HG02981 (cell line): ENCODE measurements at regions not wholly inside any gene's neighbourhood (a gene's known extent, or its start where the extent isn't known, plus 50 kb on each side); places are given as distances from the start of the nearest gene placed in this dataset.
"Not testable (repeated sequence)": the region's sequence is repeated elsewhere in the genome, so short reads cannot be mapped to it uniquely, and the experiment has no call there.

ENCODE experiments used
- ATAC-seq: cut with Tn5 transposase; IDR thresholded peaks from one replicate; pipeline ENCODE4 v1.9.1; 2021; ENCODE audit warnings: mild to moderate bottlenecking, moderate library complexity; ENCODE audit not compliant: unreplicated experiment

DNA sequence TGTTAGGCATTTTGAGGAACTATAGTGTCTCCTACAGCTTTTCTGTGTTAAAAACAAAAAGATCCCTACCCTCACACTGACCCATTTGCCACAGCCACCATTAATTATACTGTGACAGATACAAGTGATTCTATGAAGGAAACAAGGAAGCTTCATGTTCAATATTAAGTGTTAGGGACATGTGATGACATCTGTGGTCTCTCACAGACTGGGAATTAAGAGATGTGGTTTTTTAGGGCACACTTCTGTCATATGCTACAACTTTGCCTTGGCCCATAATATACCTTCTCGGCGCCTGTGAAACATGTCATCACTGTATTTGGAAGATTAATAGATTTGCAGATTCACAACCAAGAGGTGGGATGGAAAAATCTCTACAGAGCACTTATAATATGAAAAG, 102.9 kb upstream of the TCF21 start:
- no peak for ATAC-seq

- ATAC-seq, result no peak
Measured at GRCh38 chr6:133787122-133787521, 101.8 kb upstream of the TCF21 start.

DNA sequence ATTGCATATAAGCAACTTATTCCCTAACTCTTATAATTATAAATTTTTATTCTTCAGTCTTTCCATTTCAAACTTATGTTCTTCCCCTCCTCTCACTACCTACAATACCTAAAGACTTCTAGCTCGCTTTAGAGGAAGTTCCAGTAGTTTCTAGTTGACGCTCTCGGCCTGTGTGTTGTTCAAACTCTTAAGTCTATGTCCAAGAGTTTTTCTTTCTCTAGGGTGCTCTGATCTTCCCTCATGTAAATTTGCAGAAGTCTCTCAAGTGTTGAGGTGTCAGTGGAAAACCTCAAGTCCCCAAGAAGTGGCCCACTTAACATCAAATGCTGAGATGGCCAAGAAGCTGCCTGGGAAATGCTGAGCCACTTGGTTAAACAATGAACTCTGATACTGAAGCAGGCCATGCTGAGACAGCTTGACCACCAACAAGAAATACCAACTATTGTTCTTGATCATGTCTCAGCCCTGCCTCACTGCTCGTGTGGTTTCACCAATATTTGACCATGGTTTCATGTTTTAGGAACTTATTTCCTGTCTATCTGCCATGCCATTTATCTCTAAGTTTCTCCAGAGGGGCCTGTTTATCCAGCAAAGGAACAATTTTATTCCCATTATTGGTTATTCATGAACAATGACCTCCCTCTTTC, 100.9 kb upstream of the TCF21 start:
- ATAC-seq, result no peak

DNA sequence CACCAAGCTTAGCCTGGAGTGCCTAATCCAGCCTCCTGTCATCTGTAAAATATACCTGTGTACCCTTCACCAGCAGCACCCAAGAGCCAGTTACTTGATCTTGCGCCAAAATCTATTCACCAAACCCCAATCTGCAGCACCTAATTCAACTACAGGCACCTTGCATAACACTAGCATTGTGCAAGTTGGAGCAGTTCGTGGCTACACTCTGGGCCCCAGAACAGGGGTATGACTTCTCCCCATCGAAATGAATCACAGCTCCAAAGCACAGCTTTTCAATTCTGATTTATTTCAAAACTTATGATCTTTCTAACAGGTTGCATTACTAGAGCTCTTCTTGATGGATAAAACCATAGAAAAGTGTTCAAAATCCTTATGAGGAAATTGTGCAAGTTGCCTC, 100.4 kb upstream of the TCF21 start:
- no peak for ATAC-seq

GRCh38 chr6:133789449-133789848, 99.5 kb upstream of the TCF21 start:
- ATAC-seq, result not testable (repeated sequence)

DNA sequence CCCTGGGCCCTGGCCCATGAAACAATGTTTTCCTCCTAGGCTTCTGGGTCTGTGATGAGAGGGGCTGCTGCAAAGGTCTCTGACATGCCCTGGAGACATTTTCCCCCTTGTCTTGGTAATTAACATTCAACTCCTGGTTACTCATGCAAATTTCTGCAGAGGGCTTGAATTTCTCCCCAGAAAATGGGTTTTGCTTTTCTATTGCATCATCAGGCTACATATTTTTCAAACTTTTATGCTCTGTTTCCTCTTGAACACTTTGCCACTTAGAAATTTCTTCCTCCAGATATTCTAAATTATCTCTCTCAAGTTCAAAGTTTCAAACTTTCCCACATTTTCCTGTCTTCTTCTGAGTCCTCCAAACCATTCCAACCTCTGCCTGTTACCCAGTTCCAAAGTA, 98.2 kb upstream of the TCF21 start:
- not testable (repeated sequence) for ATAC-seq

DNA sequence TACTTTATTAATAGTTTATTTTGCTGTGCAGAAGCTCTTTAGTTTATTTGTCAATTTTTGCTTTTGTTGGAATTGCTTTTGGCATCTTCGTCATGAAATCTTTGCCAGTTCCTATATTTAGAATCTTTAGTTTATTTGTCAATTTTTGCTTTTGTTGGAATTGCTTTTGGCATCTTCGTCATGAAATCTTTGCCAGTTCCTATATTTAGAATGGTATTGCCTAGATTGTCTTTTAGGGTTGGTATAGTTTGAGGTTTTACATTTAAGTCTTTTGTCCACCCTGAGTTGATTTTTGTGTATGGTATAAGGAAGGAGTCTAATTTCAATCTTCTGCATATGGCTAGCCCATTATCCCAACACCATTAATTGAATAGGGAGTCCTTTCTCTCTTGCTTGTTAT, 93.9 kb upstream of the TCF21 start:
- ATAC-seq, result not testable (repeated sequence)

DNA sequence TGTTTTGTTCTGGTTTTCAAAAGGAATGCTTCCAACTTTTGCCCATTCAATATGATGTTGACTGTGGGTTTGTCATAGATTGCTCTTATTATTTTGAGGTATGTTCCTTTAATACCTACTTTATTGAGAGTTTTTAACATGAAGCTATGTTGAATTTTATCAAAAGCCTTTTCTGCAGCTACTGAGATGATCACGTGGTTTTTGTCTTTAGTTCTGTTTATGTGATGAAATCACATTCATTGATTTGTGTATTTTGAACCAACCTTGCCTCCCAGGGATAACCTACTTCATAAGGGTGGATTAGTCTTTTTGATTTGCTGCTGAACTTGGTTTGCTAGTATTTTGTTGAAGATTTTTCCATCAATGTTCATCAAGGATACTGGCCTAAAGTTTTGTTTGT, 92.7 kb upstream of the TCF21 start:
- no peak for ATAC-seq

DNA sequence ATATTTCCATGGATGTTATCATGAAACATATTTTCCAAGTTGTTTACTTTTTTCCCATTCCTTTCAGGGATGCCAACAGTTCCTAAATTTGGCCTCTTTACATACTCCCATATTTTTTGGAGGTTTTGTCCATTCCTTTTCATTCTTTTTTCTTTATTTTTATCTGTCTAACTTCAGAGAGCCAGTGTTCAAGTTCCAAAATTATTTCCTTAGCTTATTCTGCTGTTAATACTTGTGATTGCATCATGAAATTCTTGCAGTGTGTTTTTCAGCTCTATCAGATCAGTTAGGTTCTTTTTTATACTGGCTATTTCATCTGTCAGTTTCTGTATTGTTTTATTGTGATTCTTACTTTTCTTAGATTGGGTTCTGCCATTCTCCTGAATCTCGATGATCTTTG, 89.9 kb upstream of the TCF21 start:
- no peak for ATAC-seq

GRCh38 chr6:133802861-133803260, 86.1 kb upstream of the TCF21 start:
- no peak for ATAC-seq

- ATAC-seq, result no peak
Measured at GRCh38 chr6:133804265-133804664, 84.6 kb upstream of the TCF21 start.

DNA sequence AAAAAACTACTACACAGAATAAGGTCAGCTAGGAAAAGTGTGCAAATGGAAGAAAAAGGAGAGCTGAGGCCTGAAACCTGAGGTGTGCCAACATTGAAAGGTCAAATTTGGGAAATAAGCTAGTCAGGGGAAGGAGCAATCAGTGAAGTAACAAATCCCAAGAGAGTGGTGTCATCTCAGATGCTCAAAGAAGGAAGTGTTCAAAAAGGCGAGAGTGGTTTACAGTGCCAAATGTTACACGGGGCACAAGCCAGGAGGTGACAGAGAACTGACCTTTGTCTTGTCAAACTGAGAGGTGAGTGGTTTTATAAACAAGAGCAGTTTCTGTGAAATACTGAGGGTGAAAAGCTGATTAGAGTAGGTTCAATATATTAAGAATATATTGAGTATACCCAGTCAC, 83.0 kb upstream of the TCF21 start:
- ATAC-seq, result no peak

- no peak for ATAC-seq
Measured at GRCh38 chr6:133806382-133807140, 82.4 kb upstream of the TCF21 start.

DNA sequence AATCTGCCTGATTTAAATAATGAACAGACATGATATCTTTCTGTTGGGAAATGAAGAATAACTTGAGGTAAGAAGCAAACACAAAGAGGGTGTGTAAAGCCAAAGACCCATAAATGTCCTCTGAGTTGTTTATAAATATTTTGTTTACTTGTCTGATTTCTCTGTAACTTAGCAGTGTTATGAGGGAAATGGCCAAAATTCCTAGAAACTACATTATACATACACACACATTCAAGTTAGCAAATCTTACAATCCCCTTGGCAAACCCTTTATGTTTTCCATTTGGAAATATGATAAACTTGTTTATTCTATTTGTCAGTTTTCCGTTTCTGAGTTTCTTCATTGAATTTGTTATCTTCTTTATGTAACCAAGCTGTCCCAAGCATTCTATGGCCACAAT, 81.4 kb upstream of the TCF21 start:
- no peak for ATAC-seq

GRCh38 chr6:133809406-133809805, 79.5 kb upstream of the TCF21 start:
- no peak for ATAC-seq

GRCh38 chr6:133811557-133811956, 77.4 kb upstream of the TCF21 start:
- ATAC-seq, result no peak

GRCh38 chr6:133812446-133812845, 76.5 kb upstream of the TCF21 start:
- ATAC-seq, result not testable (repeated sequence)

GRCh38 chr6:133814238-133814637, 74.7 kb upstream of the TCF21 start:
- ATAC-seq, result no peak

DNA sequence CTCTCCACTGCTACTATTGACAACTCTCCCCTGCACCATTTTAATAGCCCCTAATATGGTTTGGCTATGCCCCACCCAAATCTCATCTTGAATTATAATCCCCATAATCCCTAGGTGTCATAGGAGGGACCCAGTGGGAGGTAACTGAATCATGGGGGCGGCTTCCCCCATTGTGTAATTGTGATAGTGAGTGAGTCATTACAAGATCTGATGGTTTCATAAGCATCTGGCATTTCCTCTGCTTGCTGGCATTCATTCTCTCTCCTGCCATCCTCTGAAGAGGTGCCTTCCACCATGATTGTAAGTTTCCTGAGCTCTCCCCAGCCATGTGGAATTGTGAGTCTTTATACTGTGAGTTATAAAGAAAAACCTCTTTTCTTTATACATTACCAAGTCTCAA, 74.1 kb upstream of the TCF21 start:
- no peak for ATAC-seq

- no peak for ATAC-seq
Measured at GRCh38 chr6:133815313-133815712, 73.6 kb upstream of the TCF21 start.

DNA sequence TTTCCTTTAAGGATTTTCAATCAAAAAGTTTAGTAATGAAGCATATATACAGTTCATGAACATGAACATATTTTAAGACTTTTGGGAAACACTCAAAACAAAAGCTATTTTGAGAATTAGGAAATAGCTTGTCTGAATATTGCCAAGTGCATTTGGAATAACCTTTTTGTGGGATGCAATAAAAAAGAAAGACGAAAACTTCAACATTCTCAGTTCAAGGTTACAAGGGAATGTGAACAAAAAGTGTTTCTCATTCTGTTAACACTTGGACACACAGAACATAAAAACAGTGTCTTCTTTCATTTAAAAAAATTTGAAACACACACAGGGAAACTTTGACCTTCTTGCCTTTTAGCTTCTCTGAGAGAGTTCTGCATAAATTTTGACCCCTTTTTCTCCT, 72.7 kb upstream of the TCF21 start:
- ATAC-seq, result no peak

DNA sequence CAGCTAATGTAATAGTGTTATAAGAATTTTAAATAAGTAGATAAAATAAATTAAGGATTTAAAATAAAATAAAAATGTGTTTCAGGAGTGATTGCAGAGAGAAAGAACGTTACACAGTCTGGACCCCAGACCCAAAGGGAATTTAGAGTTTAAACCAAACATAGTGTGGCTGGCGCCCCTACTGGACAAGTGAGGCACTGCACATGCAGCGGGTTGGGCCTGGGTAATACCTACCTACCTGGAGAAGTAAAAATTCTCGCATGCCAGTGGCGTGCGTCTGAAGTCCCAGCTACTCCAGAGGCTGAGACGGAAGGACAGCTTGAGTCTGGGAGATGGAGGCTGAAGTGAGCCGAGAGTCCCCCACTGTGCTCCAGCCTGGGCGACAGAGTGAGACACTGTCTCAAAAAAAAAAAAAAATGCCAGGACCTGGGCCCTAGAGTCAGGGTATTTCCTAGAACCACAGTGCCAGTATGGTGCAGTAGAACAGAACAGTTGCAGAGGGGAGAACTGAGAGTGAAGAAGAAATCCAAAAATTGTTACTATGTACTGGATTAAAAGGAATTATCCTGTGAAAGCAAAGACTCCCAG, 71.4 kb upstream of the TCF21 start:
- peak; percentile 68 for ATAC-seq
